ENCODE measurements at regions not wholly inside any gene's neighbourhood (a gene's known extent, or its start where the extent isn't known, plus 50 kb on each side); places are given as distances from the start of the nearest gene placed in this dataset.
"Not testable (repeated sequence)": the region's sequence is repeated elsewhere in the genome, so short reads cannot be mapped to it uniquely, and the experiment has no call there.

- DNase-seq = not testable (repeated sequence)
These were observed 244.8 kb downstream of the ANKRD30B start for GRCh38 chr18:14992758-14993157.

- not testable (repeated sequence) for DNase-seq
These were observed 247.1 kb downstream of the ANKRD30B start for GRCh38 chr18:14995023-14995422.

DNA sequence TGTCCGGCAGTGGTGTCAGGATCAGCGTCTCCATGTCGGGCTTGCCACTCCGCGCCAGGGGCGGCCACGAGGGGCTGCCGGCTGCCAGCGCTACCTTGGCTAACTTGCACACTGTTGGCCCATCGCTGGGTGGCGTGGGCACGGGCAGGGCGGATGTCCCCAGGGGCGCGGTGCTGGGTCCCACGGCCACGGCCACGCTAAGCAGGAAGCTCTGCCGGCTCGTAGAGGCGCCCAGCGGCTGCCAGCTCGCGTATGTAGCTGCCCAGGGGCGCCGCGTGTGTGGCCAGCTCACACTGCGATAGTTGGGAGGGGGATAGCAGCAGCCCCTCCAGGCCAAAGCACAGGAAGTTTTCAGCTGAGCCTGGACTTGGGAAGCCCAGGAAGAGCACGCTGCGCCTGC is 249.4 kb downstream of the ANKRD30B start:
- no peak for DNase-seq

GRCh38 chr18:14997899-14998298 is 249.9 kb downstream of the ANKRD30B start:
- DNase-seq = not testable (repeated sequence)

DNA sequence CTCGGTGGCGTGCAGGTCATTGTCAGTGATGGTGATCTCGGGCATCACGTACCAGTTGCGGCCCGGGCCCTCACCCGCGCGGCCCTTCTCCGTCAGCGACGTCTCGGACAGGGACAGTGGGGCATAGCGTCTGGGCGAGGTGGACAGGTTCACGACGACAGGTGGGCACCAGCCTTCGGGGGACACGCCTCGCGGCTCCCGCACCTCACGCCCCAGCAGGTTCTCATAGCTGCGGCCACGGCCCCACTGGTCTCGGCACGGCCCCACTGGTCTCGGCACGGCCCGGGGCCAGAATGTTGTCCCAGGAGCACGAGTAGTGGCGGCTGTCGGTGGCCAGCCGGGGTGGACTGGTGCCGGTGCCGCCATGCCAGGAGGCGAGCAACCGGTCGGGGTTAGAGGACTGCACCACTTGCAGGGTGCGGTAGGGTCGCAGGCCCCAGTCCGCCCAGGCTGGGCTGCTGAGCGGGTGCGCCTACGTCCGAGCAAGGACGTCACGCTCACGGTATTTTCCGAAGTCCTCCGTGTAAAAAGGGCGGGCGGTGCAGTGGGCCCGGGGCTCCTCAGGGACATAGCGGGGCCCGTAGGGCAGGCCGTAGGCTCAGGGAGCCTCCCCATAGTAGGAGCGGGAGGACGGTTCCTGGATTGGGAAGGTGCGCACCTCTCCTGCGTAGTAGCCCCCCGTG is 250.5 kb downstream of the ANKRD30B start:
- DNase-seq = not testable (repeated sequence)

GRCh38 chr18:14999085-14999975 is 251.4 kb downstream of the ANKRD30B start:
- DNase-seq = no peak

- DNase-seq = not testable (repeated sequence)
These were observed 252.4 kb downstream of the ANKRD30B start for GRCh38 chr18:15000119-15001037.

DNA sequence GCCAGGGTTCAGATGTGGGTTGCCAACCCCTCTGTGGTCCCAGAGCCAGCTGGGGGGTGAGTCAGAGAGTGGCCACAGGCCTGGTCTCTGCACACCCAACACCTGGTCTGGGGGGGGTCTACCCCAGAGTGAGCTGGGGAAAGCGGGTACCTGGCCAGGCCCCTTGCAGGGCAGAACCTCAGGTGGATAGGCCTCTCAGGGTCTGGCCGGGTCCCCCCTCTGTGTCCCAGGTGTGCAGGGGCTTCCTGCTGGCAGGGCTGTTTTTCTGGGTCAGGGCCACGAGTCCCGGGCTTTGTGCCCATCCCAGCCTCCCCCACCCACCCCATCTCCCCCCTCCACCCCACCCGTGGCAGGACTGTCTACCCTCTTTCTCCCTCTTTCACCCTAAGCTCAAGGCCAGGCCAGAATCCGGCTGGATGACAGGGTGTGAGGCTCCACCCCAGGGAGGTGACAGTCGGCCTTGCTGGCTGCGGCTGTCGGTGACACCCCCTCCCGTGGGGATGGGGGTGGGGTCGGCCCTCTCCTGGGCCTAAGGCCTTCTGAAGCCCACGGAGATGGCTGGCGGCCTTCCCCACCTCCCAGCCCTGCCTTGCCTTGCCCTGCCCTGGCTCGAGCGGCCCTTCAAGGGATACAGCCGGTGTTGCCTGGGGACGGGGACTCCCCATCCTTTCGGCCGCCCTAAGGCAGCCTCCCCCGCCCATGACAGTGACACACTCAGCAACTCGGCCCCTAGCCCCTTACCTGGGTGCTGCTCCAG is 253.2 kb downstream of the ANKRD30B start:
- DNase-seq = not testable (repeated sequence)

DNA sequence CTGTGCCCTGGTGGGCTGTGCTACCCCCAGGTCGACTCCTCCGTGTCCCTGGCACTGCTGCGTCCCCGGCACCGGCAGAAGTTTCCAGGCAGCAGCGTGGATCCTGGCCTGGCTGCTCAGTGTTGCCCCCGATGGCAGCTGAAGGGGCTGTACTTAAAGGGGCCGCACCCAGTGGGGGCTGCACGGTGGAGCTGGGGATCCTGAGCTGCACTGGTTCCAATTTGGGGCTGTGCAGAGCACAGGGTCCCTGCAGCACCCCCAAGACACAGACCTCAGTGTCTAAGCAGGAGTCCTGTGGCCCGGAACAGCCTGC is 253.8 kb downstream of the ANKRD30B start:
- DNase-seq = not testable (repeated sequence)

DNA sequence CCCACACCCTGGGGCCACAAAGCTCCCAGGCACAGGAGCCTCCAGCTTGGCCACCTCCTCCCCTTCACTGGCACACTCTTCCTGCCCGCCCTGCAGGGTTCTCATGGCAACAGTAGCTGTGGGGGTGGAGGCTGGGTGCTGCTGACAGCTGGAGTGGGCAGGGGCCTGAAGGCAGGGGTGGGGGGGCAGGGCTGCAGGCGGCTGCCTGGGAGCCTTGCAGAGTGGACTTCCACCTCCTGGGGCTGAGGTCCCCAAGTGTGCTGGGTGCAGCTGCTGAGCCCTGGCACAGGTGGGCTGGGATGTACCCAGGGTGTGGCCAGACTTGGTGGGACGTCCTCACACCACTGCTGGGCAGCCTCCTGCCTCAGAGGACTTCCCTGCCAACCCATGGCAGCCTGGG is 254.8 kb downstream of the ANKRD30B start:
- DNase-seq = not testable (repeated sequence)

DNA sequence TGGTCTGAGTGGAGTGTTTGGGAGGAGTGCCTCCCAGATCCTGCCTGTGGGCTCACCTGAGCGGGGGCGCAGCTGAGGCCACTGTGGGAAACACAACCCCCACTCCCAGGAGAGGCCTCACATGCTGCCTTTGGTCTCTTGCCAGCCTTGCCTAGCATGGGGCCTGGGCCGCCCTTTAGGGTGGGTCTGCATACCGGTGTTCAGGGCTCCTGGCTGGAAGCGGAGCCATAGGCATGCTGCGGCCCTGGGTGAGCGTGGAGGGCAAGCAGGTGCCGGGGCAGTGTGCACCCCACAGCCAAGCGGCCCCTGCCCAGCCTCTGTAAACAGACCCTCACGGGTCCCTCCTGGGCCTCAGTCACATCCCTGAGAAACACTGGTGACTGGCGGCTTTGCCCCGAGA is 255.3 kb downstream of the ANKRD30B start:
- not testable (repeated sequence) for DNase-seq

DNA sequence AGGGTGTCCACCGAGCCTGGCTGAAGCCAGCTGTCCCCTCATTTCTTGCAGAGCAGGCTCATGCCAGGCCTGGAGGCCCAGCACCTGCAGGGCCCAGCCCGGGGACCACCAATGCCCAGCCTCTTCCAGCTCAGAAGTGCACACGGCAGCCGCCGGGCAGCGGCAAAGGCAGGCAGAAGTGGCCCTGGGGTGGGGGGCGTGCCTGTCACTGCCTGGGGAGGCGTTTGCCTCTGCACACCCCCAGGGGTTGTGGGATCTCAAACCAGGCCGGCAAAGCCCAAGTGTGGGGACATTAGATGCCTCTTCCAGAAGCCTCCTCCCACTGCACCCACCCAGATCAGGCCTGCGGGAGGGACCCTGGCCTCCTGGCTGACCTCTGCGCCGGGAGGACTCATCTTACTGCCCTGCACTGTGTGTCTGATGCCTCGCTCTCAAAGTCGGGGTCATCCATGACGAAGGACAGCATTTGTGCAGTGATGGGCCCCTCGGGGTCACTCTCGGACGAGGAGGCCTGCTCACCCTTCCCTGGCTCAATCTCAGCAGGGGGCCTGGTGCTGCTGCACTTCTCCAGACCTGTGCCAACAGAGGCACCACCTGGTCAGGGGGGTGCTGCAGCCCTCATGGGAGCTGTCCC is 255.8 kb downstream of the ANKRD30B start:
- DNase-seq = not testable (repeated sequence)

DNA sequence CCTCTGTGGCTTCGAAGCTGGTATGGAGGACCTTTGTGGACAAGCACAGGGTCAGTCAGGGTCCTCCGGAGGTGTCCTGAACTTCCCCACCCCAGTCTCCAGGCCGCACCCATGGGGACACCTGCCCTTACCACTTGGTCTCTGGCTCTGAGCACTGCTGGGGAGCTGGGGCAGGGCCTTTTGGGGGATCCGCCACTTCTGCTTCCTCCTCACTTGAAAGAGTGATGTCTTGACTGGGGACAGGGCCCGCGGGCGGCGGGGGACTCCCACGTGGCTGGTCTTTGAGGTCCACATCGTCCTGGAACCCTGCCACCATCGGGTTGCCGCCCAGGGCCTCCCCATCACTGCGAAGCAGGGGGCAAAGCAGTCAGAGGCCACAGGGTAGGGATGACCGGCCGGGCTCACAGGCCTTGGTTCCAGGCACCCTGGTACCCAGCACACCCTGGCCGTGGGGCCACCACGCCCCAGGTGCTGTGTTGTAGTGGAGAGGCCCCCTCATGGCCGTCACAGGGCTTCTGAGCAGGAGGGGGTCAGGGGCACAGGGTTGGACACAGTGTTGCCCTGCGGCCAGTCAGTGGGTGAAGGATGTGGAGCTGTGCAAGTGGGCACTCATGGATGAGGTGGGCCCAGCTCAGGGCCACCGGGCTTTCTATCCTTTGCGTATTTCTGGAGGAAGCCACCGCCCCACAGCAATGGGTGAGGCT is 256.4 kb downstream of the ANKRD30B start:
- DNase-seq = not testable (repeated sequence)

- DNase-seq = no peak
These were observed 257.6 kb downstream of the ANKRD30B start for GRCh38 chr18:15005313-15006130.

DNA sequence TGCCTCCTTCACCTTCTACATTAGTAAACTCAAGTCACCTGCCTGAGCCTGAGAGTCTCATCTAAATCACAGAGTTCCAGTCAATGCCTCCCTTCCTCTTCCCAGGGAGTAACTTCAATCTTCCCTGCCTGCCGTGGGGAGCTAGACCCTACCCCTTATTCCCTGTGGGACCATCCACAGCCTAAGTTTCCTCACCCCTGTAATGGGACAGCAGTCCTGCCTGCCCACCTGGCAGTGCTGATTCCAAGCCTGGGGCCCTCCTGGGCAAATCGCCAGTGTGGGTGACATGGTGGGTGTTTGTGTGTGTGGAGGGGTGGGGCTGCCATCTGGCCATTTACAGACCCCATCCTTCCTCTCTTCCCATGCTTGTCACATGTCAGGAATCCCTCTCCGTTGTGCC is 258.6 kb downstream of the ANKRD30B start:
- DNase-seq = not testable (repeated sequence)

DNA sequence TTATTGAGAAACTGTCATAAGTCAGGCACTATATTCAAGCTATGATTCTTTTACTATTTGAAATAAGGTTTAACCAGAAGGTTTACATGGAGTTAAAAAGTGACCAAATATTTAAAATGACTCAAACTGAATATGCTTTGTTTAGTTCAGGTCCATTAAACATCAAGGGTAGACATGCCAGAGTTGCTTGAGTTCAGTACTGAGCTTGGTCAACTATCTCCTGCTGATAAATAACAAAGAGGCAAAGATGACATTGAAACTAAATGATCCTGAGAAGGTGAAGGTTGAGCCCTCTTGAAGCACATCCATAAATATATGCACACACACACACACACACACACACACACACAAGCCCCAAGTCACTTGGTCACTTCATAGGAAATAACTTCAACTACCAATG is 278.1 kb downstream of the ANKRD30B start:
- DNase-seq = peak; percentile 64

DNA sequence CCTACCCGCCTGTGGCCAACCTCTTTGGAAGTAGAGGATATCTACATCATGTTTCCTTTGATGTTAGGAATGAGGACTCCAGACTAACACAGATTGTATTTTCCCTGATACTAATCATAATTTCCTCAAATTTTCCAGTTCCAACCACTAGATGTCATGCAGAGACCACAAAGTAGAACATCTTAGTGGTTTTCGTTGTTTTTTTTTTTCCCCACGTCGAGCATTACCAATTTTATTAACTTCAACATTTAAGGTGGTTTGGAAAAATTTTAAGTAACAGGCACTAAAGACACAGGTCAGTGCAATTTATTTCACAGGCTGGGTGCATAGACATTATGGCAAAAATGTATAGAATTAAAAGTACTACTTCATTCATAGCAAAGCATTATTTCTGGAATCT is 280.1 kb downstream of the ANKRD30B start:
- not testable (repeated sequence) for DNase-seq

- DNase-seq = not testable (repeated sequence)
These were observed 312.4 kb downstream of the ANKRD30B start for GRCh38 chr18:15060279-15060880.

- not testable (repeated sequence) for DNase-seq
These were observed 313.4 kb downstream of the ANKRD30B start for GRCh38 chr18:15061289-15061896.

Measured in kidney glomerular epithelial cell (primary cell).